OCI-LY3 (cell line): ENCODE measurements at regions not wholly inside any gene's neighbourhood (a gene's known extent, or its start where the extent isn't known, plus 50 kb on each side); places are given as distances from the start of the nearest gene placed in this dataset.
"Not testable (repeated sequence)": the region's sequence is repeated elsewhere in the genome, so short reads cannot be mapped to it uniquely, and the experiment has no call there.

Source experiments
- EZH2phosphoT487 ChIP-seq: fragments of 200-600 bp; shearing (Covaris generic); IDR thresholded peaks from 2 replicates; pipeline ENCODE4 v1.6.1; 2018; ENCODE audit warnings: antibody characterized with exemption, mixed run types, low read depth
- TF ChIP-seq, protein P1 (sequence below): fragments of 200-600, 300-600 bp; sonication (generic); IDR thresholded peaks from 2 replicates; pipeline ENCODE4 v1.5.1; 2014; ENCODE audit warnings: antibody characterized with exemption, low read length, low read depth

DNA sequence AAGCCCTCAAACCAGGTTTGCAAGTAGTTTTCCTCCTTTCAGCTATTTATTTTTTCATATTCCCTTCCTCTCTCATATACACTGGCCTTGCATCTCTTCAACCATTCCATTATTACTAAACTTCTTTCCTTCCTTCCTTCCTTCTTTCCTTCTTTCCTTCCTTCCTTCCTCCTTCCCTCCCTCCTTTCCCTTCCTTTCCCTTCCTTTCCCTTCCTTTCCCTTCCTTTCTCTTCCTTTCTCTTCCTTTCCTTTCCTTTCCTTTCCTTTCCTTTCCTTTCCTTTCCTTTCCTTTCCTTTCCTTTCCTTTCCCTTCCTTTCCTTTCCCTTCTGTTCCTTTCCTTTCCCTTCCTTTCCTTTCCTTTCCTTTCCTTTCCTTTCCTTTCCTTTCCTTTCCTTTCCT, 228.7 kb upstream of the IGFBP7 start:
- TF ChIP-seq EZH2phosphoT487: not testable (repeated sequence)
- TF ChIP-seq, protein P1, sequence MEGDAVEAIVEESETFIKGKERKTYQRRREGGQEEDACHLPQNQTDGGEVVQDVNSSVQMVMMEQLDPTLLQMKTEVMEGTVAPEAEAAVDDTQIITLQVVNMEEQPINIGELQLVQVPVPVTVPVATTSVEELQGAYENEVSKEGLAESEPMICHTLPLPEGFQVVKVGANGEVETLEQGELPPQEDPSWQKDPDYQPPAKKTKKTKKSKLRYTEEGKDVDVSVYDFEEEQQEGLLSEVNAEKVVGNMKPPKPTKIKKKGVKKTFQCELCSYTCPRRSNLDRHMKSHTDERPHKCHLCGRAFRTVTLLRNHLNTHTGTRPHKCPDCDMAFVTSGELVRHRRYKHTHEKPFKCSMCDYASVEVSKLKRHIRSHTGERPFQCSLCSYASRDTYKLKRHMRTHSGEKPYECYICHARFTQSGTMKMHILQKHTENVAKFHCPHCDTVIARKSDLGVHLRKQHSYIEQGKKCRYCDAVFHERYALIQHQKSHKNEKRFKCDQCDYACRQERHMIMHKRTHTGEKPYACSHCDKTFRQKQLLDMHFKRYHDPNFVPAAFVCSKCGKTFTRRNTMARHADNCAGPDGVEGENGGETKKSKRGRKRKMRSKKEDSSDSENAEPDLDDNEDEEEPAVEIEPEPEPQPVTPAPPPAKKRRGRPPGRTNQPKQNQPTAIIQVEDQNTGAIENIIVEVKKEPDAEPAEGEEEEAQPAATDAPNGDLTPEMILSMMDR: not testable (repeated sequence)
